ENCODE measurements at regions not wholly inside any gene's neighbourhood (a gene's known extent, or its start where the extent isn't known, plus 50 kb on each side); places are given as distances from the start of the nearest gene placed in this dataset.

- DNase-seq: no peak
Observed at GRCh38 chr3:40705663-40706062, 180.9 kb downstream of the ZNF621 start.

DNA sequence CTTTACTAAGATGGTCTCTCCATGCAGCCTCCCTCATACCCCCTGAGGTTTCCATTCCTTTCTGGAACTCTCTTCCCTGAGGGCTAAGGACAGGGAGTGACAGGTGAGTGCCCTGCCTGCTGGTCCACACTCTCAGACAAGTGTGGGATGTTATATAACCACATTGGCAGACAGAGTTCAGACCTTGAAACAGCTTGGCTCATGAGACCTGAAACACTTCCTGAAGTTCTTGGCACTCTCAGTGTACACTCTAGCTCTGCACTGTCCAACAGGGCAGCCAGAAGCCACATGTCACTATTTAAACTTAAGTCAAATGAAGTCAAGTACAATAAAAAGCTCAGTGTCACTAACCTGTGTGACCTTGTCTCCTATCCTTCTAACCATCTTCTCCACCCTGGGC is 188.5 kb downstream of the ZNF621 start:
- DNase-seq: no peak

DNA sequence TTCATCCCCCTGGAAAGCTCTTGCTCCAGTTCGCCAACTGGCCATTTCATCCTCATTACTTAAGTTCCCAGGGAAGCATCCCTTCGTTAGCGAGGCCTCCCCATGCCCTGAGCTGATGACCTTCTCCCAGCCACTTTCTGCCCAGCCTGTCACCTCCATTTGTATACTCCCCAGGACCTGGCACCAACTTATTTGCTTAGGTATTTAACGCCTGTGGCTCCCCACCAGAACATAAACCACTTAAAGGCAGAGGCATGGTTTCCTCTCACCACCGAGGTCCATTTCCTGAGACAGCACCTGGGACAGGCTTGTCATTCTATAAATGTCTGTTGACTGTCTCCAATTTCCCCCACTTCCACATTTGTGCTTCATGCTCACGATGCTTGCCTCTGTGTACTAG is 189.0 kb downstream of the ZNF621 start:
- no peak for DNase-seq

GRCh38 chr3:40714771-40715345 is 190.1 kb downstream of the ZNF621 start:
- DNase-seq: no peak

- DNase-seq: no peak
Observed at GRCh38 chr3:40715551-40715950, 190.8 kb downstream of the ZNF621 start.

- no peak for DNase-seq
Observed at GRCh38 chr3:40717471-40717870, 192.7 kb downstream of the ZNF621 start.

- no peak for DNase-seq
Observed at GRCh38 chr3:40718209-40718608, 193.4 kb downstream of the ZNF621 start.

GRCh38 chr3:40718681-40719080 is 193.9 kb downstream of the ZNF621 start:
- no peak for DNase-seq

GRCh38 chr3:40719660-40720287 is 195.0 kb downstream of the ZNF621 start:
- peak; percentile 59 for DNase-seq

GRCh38 chr3:40720341-40720740 is 195.6 kb downstream of the ZNF621 start:
- no peak for DNase-seq

- DNase-seq: no peak
Observed at GRCh38 chr3:40720863-40721262, 196.1 kb downstream of the ZNF621 start.

DNA sequence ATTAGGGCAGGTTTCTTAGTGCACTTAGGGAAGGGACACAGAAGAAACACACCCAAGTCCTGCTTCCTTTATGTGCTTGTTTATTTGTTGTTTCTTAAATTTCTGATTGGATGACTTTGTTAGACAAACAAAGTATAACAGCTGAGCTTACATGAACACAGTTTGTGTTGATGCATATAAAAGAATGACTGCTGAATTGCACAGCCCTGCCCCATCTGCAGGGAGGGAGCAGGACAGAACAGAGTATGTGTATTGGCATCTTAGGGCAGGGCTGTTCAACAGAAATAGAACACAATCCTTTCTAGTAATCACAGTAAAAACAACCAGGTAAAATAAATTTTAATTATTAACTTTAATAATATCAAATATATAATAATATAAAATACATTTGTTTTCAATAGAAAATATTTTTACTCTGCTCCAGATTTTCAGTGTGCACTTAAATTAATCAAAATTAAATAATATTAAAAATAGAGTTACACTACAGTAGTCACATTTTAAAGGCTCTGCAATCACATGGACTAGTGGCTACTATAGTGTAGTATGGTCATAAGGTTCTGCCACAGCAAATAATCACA is 198.4 kb downstream of the ZNF621 start:
- DNase-seq: no peak

GRCh38 chr3:40725031-40725430 is 200.3 kb downstream of the ZNF621 start:
- DNase-seq: peak; percentile 48

DNA sequence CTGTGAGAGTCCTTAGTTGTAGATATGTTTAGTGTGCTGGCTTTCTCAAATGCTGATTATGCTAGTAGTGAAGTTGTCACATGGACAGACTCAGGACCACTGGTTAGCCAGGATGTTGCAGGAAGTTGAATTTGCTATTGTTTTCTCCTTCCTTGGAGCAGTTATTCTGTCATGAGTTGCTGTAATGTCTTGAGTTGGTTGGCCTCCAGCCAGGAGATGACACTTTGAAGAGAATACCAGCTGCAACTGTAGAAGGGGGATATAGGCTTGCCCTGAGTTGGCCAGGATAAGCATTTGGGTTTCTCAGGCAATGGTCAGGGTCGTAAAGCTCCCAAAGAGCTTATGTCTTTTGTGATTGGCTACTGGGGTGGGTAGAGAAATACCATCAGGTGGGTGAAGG is 206.7 kb downstream of the ZNF621 start:
- DNase-seq: no peak

GRCh38 chr3:40736943-40737342 is 212.2 kb downstream of the ZNF621 start:
- no peak for DNase-seq

GRCh38 chr3:40737343-40737742 is 212.6 kb downstream of the ZNF621 start:
- no peak for DNase-seq

- no peak for DNase-seq
Observed at GRCh38 chr3:40739971-40740370, 215.2 kb downstream of the ZNF621 start.

GRCh38 chr3:40741729-40742128 is 217.0 kb downstream of the ZNF621 start:
- DNase-seq: peak; percentile 2

GRCh38 chr3:40745381-40746106 is 220.8 kb downstream of the ZNF621 start:
- no peak for DNase-seq

DNA sequence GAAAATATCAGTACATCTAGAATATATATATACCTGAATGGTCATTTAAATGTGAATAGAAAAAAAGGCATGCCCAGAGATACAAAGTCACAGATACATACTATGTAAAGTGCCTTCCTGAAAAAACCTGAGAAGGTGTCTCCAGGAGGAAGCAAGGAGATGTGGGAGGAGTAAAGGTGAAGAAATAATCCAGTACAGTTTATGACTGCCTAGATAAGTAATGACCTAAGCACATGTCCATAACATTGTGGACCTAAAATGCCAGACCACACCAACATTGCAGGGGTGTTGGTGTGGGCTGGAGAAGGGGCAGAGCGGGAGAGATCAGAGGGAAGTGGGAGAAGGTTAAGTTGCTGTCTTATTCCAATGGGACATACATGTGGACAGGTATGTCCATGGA is 226.9 kb downstream of the ZNF621 start:
- DNase-seq: no peak

DNA sequence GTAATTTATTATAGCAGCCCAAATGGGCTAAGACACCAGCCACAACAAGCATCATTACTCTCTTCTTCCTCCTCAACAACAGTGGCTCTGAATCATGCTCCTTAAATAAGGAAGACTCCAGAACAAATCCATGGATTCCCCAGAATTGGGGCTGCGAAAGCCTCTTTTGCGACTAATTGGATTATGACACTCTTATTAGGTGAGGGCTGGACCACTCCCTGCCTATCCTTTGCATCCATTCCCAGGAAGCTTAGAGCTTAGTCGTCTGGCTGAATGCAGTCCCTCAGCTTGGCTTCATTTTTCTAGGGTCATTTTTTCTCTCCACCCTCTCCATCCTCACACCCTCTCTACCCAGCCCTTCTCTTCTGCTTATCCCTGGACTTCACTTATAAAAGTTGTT is 227.7 kb downstream of the ZNF621 start:
- DNase-seq: no peak

GRCh38 chr3:40753291-40753770 is 228.6 kb downstream of the ZNF621 start:
- no peak for DNase-seq

DNA sequence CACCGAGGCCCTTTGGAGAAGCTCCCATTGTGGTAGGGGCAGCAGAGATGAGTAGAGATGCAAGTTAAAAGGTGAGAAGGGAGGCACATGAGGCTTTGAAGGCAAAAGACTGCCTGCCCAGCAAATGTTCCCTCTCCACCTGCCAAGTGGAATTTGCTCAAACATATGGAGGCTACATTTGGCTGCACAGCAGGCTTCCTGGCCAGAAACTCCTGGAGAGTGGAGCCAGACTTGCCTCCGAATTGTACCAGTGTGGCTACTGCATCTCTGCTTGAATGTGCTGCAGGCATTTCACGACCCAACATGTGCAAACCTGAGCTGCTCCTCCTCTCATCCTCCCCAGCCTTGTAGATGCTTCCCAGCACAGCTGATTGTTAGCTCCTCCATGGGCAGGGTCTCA is 229.2 kb downstream of the ZNF621 start:
- DNase-seq: no peak

DNA sequence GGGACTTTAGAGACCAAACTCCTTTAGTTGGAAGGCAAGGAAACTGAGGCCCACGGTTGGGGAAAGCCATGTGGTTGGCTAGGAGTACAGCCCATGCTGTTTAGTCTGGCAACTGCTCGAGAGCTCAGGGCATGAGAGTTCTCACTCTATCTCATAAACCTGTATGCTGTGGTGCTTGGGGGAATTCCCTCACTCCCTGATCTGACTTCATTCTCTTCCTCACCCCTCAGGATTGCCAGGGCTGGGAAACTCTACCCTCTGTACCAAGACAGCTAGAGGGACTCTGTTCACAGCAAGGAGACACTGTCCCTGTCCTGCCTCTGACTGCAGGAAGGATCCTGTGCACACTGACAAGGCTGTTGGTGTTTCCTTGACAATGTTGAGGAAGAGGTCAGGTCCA is 230.2 kb downstream of the ZNF621 start:
- DNase-seq: no peak
